ENCODE measurements at regions not wholly inside any gene's neighbourhood (a gene's known extent, or its start where the extent isn't known, plus 50 kb on each side); places are given as distances from the start of the nearest gene placed in this dataset.

- intact Hi-C loops (cut with micrococcal nuclease): no loop called here
- H3K36me3 ChIP-seq (ENCODE audit: control insufficient read depth in 2 of 2, extremely low read depth in 1 of 2, insufficient read depth in 2 of 2, low read length in 2 of 2): no peaks in the 10 kb centered on the region
- TF ChIP-seq POLR2A (IDR thresholded peaks at IDR 0.05; ENCODE audit: low read depth, low read length): no peak
- no peak for TF ChIP-seq POLR2AphosphoS5 (IDR thresholded peaks at IDR 0.05; ENCODE audit: insufficient read depth, low read depth, low read length)
- no peak for TF ChIP-seq GATA2 (IDR thresholded peaks at IDR 0.05; ENCODE audit: insufficient read depth, insufficient read length, low read depth, low read length)
- no peak for TF ChIP-seq CTCF (IDR thresholded peaks at IDR 0.05; ENCODE audit: extremely low read depth in 1 of 2, insufficient read depth in 1 of 2, low read depth in 1 of 2, low read length in 2 of 2)
- TF ChIP-seq JUN (IDR thresholded peaks at IDR 0.05; ENCODE audit: borderline replicate concordance, insufficient read depth, insufficient read length, low read depth): no peak
- no peaks in the 10 kb centered on the region for H3K79me2 ChIP-seq (ENCODE audit: control insufficient read depth, insufficient read depth, low read length)
- CTCF ChIA-PET: no interaction called here
- no TSS peak for BruUV-seq (replicated peaks)
- POLR2A ChIA-PET: no interaction called here
- DNase-seq (ENCODE audit: low read depth, low spot score): no peak
- H4K20me1 ChIP-seq (replicated peaks; ENCODE audit: control insufficient read depth, extremely low read depth, insufficient read depth, low read length): no peaks in the 10 kb centered on the region
- FAIRE-seq: no peak
- H3K4me3 ChIP-seq (replicated peaks in 1 of 3; ENCODE audit: insufficient read depth in 1 of 3, low read depth in 1 of 3, low read length in 3 of 3): no peak overlapping the region
- H3K4me1 ChIP-seq (ENCODE audit: control insufficient read depth, extremely low read depth, insufficient read depth, low read length): no peaks in the 10 kb centered on the region
- no peaks in the 10 kb centered on the region for H3K9me3 ChIP-seq (replicated peaks; ENCODE audit: control insufficient read depth, insufficient read depth, low read length)
- H3K9ac ChIP-seq (replicated peaks; ENCODE audit: extremely low read depth, insufficient read depth, low read length): no peak overlapping the region
- H3K9me1 ChIP-seq (replicated peaks; ENCODE audit: control insufficient read depth, extremely low read depth, insufficient read depth, low read length): no peaks in the 10 kb centered on the region
- H3K4me2 ChIP-seq (ENCODE audit: insufficient read depth, low read length): no peak overlapping the region
- H3K27me3 ChIP-seq (ENCODE audit: control insufficient read depth in 2 of 2, insufficient read depth in 2 of 2, low read length in 2 of 2): no peaks in the 10 kb centered on the region
- dilution Hi-C loops (cut with MboI; ENCODE audit: extremely low pct_ligation_motif_present, low sequenced_read_pairs): no loop called here
- H2AFZ ChIP-seq (ENCODE audit: low read depth, low read length): no peak overlapping the region
- H3K27ac ChIP-seq (ENCODE audit: insufficient read depth, low read depth, low read length): no peak overlapping the region
Measured at GRCh38 chr9:78468231-78468630, 171.3 kb downstream of the PSAT1 start.

GRCh38 chr9:78468974-78469576 lies 172.2 kb downstream of the PSAT1 start:
- no peak for TF ChIP-seq EZH2 (IDR thresholded peaks at IDR 0.05; ENCODE audit: borderline replicate concordance, low read depth, low read length, severe bottlenecking)
- no peak for TF ChIP-seq POLR2AphosphoS5 (IDR thresholded peaks at IDR 0.05; ENCODE audit: insufficient read depth, low read depth, low read length)
- TF ChIP-seq FOS (IDR thresholded peaks at IDR 0.05; ENCODE audit: borderline replicate concordance, insufficient read depth, low read length): no peak
- no peak for TF ChIP-seq POLR2A (IDR thresholded peaks at IDR 0.05; ENCODE audit: low read depth, low read length)
- no peak for TF ChIP-seq JUN (IDR thresholded peaks at IDR 0.05; ENCODE audit: borderline replicate concordance, insufficient read depth, insufficient read length, low read depth)
- no peak for TF ChIP-seq GATA2 (IDR thresholded peaks at IDR 0.05; ENCODE audit: insufficient read depth, insufficient read length, low read depth, low read length)
- H3K4me1 ChIP-seq (ENCODE audit: control insufficient read depth, extremely low read depth, insufficient read depth, low read length): no peaks in the 10 kb centered on the region
- H3K9me1 ChIP-seq (replicated peaks; ENCODE audit: control insufficient read depth, extremely low read depth, insufficient read depth, low read length): no peaks in the 10 kb centered on the region
- intact Hi-C loops (cut with micrococcal nuclease) (no loop called here), dilution Hi-C loops (cut with MboI; ENCODE audit: extremely low pct_ligation_motif_present, low sequenced_read_pairs) (no loop called here)
- H3K36me3 ChIP-seq (ENCODE audit: control insufficient read depth in 2 of 2, extremely low read depth in 1 of 2, insufficient read depth in 2 of 2, low read length in 2 of 2): no peaks in the 10 kb centered on the region
- H4K20me1 ChIP-seq (replicated peaks; ENCODE audit: control insufficient read depth, extremely low read depth, insufficient read depth, low read length): no peaks in the 10 kb centered on the region
- H3K79me2 ChIP-seq (ENCODE audit: control insufficient read depth, insufficient read depth, low read length): no peaks in the 10 kb centered on the region
- H3K27me3 ChIP-seq (ENCODE audit: control insufficient read depth in 2 of 2, insufficient read depth in 2 of 2, low read length in 2 of 2): no peaks in the 10 kb centered on the region
- FAIRE-seq: no peak
- POLR2A ChIA-PET: no interaction called here
- no peak for DNase-seq (ENCODE audit: low read depth, low spot score)
- H2AFZ ChIP-seq (ENCODE audit: low read depth, low read length): no peak overlapping the region
- H3K4me2 ChIP-seq (ENCODE audit: insufficient read depth, low read length): no peak overlapping the region
- H3K9me3 ChIP-seq (replicated peaks; ENCODE audit: control insufficient read depth, insufficient read depth, low read length): no peaks in the 10 kb centered on the region
- no peak overlapping the region for H3K4me3 ChIP-seq (replicated peaks in 1 of 3; ENCODE audit: insufficient read depth in 1 of 3, low read depth in 1 of 3, low read length in 3 of 3)
- CTCF ChIA-PET: interaction anchor here (1.3 kb wide), 1 partner anchor 31 kb away, joined by 3 read pairs; no protein-coding TSS in a partner anchor
- no peak overlapping the region for H3K27ac ChIP-seq (ENCODE audit: insufficient read depth, low read depth, low read length)
- BruUV-seq (replicated peaks): no TSS peak
- no peak overlapping the region for H3K9ac ChIP-seq (replicated peaks; ENCODE audit: extremely low read depth, insufficient read depth, low read length)
